DND-41 (cell line): ENCODE measurements at regions not wholly inside any gene's neighbourhood (a gene's known extent, or its start where the extent isn't known, plus 50 kb on each side); places are given as distances from the start of the nearest gene placed in this dataset.

ENCODE experiments used
- ATAC-seq: fragments of 200-7000 bp; cut with Tn5 transposase; 3 replicates; pipeline ENCODE4 v1.9.1; 2021; ENCODE audit warnings: low read depth; ENCODE audit not compliant: insufficient read depth
- DNase-seq: peaks from one replicate; pipeline ENCODE4 v3.0.0-alpha.2; 2020
- H2AFZ ChIP-seq: 2 replicates; pipeline ENCODE4 v1.6.0; 2012; ENCODE audit warnings: low read depth, low read length
- H3K27ac ChIP-seq: 2 replicates; pipeline ENCODE4 v1.5.1; 2012; ENCODE audit warnings: low read length, inconsistent platforms
- H3K27me3 ChIP-seq: fragments of 200-600 bp; sonication (generic); 2 replicates; pipeline ENCODE4 v1.6.0; 2012; ENCODE audit warnings: low read length, mild to moderate bottlenecking, inconsistent platforms; ENCODE audit not compliant: insufficient read depth, poor library complexity
- H3K36me3 ChIP-seq: 2 replicates; pipeline ENCODE4 v1.5.1; 2012; ENCODE audit warnings: low read length, inconsistent platforms; ENCODE audit not compliant: insufficient read depth
- H3K4me1 ChIP-seq: 2 replicates; pipeline ENCODE4 v1.5.1; 2012; ENCODE audit warnings: mild to moderate bottlenecking, low read length; ENCODE audit not compliant: insufficient read depth
- H3K4me2 ChIP-seq: 2 replicates; pipeline ENCODE4 v1.6.0; 2012; ENCODE audit warnings: mild to moderate bottlenecking, moderate library complexity, low read length, inconsistent platforms; ENCODE audit not compliant: insufficient read depth
- H3K4me3 ChIP-seq, 2 experiments: fragments of 200-600 bp in 1 of 2; shearing (Covaris generic) in 1 of 2; 2 replicates each; pipeline ENCODE4 v1.5.1; 2012 to 2016; ENCODE audit warnings: inconsistent platforms in 2 of 2, low read length in 2 of 2, mild to moderate bottlenecking in 2 of 2, low read depth in 1 of 2, moderate library complexity in 1 of 2
- H3K79me2 ChIP-seq: 2 replicates; pipeline ENCODE4 v1.6.0; 2012; ENCODE audit warnings: low read length, inconsistent platforms; ENCODE audit not compliant: insufficient read depth
- H3K9ac ChIP-seq: 2 replicates; pipeline ENCODE4 v1.6.0; 2012; ENCODE audit warnings: low read depth, mild to moderate bottlenecking, inconsistent platforms, low read length, moderate library complexity
- H3K9me3 ChIP-seq: 2 replicates; pipeline ENCODE4 v1.5.1; 2012; ENCODE audit warnings: low read length, moderate library complexity, mild to moderate bottlenecking, inconsistent platforms; ENCODE audit not compliant: insufficient read depth, severe bottlenecking
- H4K20me1 ChIP-seq: 2 replicates; pipeline ENCODE4 v1.6.0; 2012; ENCODE audit warnings: low read length; ENCODE audit not compliant: insufficient read depth
- CTCF ChIP-seq: IDR thresholded peaks from 2 replicates; pipeline ENCODE4 v1.5.1; 2012; ENCODE audit warnings: borderline replicate concordance, low read length, moderate library complexity, mild to moderate bottlenecking; ENCODE audit not compliant: poor library complexity, severe bottlenecking; ENCODE audit errors: extremely low read depth
- EZH2 ChIP-seq: IDR thresholded peaks from 3 replicates; pipeline ENCODE4 v1.6.1; 2012; ENCODE audit warnings: borderline replicate concordance, low read depth, mild to moderate bottlenecking, moderate library complexity, low read length, inconsistent platforms; ENCODE audit not compliant: severe bottlenecking

DNA sequence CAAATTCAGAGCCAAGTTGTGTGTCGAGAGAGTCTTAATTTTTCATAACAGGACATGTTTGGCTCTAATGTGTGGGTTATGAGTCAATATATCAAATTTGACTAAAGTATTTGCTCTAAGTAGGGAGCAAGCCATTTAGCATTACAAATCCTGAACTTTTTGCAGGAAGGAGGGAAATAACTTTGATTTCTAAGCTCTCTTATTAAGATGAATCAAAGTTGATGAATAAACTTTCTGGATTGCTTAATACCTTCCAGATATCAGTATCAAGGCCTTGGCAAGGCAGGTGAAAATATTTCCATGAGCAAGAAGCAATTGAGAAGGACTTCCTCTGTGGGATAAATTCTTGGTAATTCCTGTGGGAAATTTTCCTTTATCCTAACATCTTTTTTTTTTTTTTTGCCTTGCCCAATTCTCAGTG lies 258.8 kb downstream of the AHR start:
- H3K9ac ChIP-seq = no peak overlapping the region
- ATAC-seq (no peak), DNase-seq (no peak)
- no peak overlapping the region for H3K27ac ChIP-seq
- H3K27me3 ChIP-seq = no peaks in the 10 kb centered on the region
- H3K4me2 ChIP-seq = no peak overlapping the region
- no peaks in the 10 kb centered on the region for H4K20me1 ChIP-seq
- H3K4me1 ChIP-seq = no peaks in the 10 kb centered on the region
- H3K36me3 ChIP-seq = no peaks in the 10 kb centered on the region
- no peaks in the 10 kb centered on the region for H3K79me2 ChIP-seq
- no peak overlapping the region for H3K4me3 ChIP-seq
- H3K9me3 ChIP-seq = no peaks in the 10 kb centered on the region
- H2AFZ ChIP-seq = no peak overlapping the region
- TF ChIP-seq CTCF (no peak), EZH2 (no peak)

- H4K20me1 ChIP-seq = no peaks in the 10 kb centered on the region
- H3K27ac ChIP-seq = no peak overlapping the region
- DNase-seq (no peak), ATAC-seq (no peak)
- H3K4me2 ChIP-seq = no peak overlapping the region
- no peak overlapping the region for H2AFZ ChIP-seq
- TF ChIP-seq EZH2 (no peak), CTCF (no peak)
- no peaks in the 10 kb centered on the region for H3K9me3 ChIP-seq
- no peaks in the 10 kb centered on the region for H3K36me3 ChIP-seq
- H3K27me3 ChIP-seq = no peaks in the 10 kb centered on the region
- no peaks in the 10 kb centered on the region for H3K4me1 ChIP-seq
- no peaks in the 10 kb centered on the region for H3K79me2 ChIP-seq
- no peak overlapping the region for H3K4me3 ChIP-seq
- no peak overlapping the region for H3K9ac ChIP-seq
Observed at GRCh38 chr7:17558135-17558534, 259.7 kb downstream of the AHR start.

DNA sequence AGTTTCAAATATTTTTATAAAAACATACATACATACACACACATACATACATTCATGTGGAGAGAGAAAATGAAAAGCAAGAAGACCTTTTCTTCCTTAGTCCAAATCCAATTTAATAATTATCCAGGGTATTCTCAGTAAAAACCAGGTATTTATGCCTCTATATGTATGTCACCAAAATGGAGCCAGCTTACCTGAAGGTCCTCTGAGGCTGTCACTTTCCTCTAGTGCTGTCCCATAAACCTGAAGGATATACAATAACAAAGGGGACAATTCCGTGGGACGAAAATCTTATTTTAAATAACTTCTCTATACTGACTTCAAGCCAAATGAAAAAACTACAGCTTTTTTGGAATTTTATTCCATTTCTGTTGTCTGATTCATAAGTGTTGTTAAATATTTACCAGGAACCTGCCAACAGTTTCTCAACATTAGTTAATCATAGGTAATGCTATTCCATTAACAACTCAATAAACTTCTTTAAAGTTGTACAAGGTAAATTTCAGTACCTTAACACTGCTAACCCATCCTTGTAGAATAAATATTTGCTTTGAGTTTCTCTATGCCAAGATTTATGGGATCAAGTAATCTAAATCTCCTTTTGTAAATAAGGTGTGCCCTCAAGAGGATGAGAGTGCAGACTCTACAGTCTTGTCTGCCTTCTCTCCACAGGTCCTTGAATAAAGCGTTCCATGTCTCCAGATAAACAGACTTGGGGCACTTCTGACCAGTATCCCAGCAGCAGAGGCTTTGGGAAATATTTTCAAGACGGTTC lies 260.3 kb downstream of the AHR start:
- no peak overlapping the region for H3K4me2 ChIP-seq

More for the DNA sequence above, 260.3 kb downstream of the AHR start:
- H3K4me3 ChIP-seq = no peak overlapping the region
- no peaks in the 10 kb centered on the region for H3K36me3 ChIP-seq
- TF ChIP-seq CTCF = no peak
- no peak for TF ChIP-seq EZH2
- H3K9ac ChIP-seq = no peak overlapping the region
- no peak for ATAC-seq
- H3K79me2 ChIP-seq = no peaks in the 10 kb centered on the region
- no peaks in the 10 kb centered on the region for H3K9me3 ChIP-seq
- no peak overlapping the region for H2AFZ ChIP-seq
- no peaks in the 10 kb centered on the region for H4K20me1 ChIP-seq
- H3K27me3 ChIP-seq = no peaks in the 10 kb centered on the region
- H3K4me1 ChIP-seq = no peaks in the 10 kb centered on the region
- H3K27ac ChIP-seq = no peak overlapping the region
- no peak for DNase-seq
